Kidney (tissue), 13 donors: ENCODE measurements at regions not wholly inside any gene's neighbourhood (a gene's known extent, or its start where the extent isn't known, plus 50 kb on each side); places are given as distances from the start of the nearest gene placed in this dataset.

Source experiments
- DNase-seq, 5 donors: peaks; one replicate each; pipeline ENCODE4 v3.0.0-alpha.2; 2013 to 2020
- FAIRE-seq: peaks from 2 replicates; lab custom pipeline; 2012; peaks lifted over from hg19 to GRCh38; lab: Jason Lieb, UNC
- H3K27ac ChIP-seq, 2 donors: one replicate each; pipeline ENCODE4 v1.7.0; 2013; ENCODE audit warnings: low read depth in 2 of 2, low read length in 2 of 2, inconsistent platforms in 1 of 2
- H3K27me3 ChIP-seq: one replicate; pipeline ENCODE4 v1.7.1; 2013; ENCODE audit warnings: low read length, inconsistent platforms; ENCODE audit not compliant: control insufficient read depth, insufficient read depth
- H3K36me3 ChIP-seq, 3 donors: one replicate each; pipeline versions ENCODE4 v1.7.0 to v1.7.1; 2013; ENCODE audit warnings: low read length in 3 of 3, control low read depth in 1 of 3, inconsistent platforms in 1 of 3; ENCODE audit not compliant: insufficient read depth in 3 of 3, control insufficient read depth in 2 of 3
- H3K4me1 ChIP-seq, 3 donors: one replicate each; pipeline versions ENCODE4 v1.7.0 to v1.7.1; 2013; ENCODE audit warnings: low read length in 3 of 3, inconsistent platforms in 1 of 3, low read depth in 1 of 3; ENCODE audit not compliant: control insufficient read depth in 2 of 3, insufficient read depth in 2 of 3
- H3K4me3 ChIP-seq, 3 donors: one replicate each; pipeline versions ENCODE4 v1.7.0 to v1.8.1; 2013; ENCODE audit warnings: low read length in 3 of 3, control low read depth in 1 of 3, inconsistent platforms in 1 of 3
- H3K9ac ChIP-seq, 3 donors: one replicate each; pipeline versions ENCODE4 v1.7.0 to v1.7.1; 2013; ENCODE audit warnings: low read length in 3 of 3, control low read depth in 1 of 3, inconsistent platforms in 1 of 3
- H3K9me3 ChIP-seq, 3 donors: one replicate each; pipeline versions ENCODE4 v1.7.0 to v1.7.1; 2013; ENCODE audit warnings: low read length in 3 of 3, control low read depth in 1 of 3, inconsistent platforms in 1 of 3; ENCODE audit not compliant: control insufficient read depth in 2 of 3, insufficient read depth in 1 of 3
- CTCF ChIP-seq: IDR thresholded peaks from 3 replicates; pipeline ENCODE4 v1.5.1; 2012; ENCODE audit warnings: mild to moderate bottlenecking, moderate library complexity, borderline replicate concordance; ENCODE audit not compliant: insufficient read depth; ENCODE audit errors: extremely low read depth
- intact Hi-C: fragments of 100-400 bp; cut with DNase I; formaldehyde crosslinking; loops from one replicate; pipeline ENCODE4 v1.11.1; 2022
- donor health status: control.
- donor health status: control.
- donor health status: control.
- donor health status: control.
- donor health status: control.
- donor health status: DM: yes; HTN: yes; CAD: no.
- donor health status: Normal renal cell carcinoma (clear cell type).

DNA sequence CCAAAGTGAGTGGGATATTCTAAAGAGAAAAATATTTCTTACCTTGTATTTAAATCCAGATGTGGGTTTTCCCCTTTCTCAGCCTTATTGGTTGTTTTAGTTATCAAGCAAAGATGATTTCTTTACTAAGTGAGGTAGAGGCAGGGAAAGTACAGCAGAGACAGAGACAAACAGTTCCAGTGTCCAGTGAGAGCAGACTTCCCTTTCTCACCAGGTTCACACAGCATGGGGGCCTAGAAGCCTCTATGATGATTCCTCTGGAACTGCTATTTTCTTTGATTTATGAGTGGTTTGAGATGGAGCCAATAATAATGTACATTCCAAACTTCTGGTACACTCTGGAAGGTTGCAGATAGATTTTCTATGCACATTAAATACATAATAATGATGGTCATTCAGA is 234.0 kb upstream of the MARCKS start:
- Histone ChIP-seq H3K27ac (no peak overlapping the region), H3K9me3 (no peaks in the 10 kb centered on the region), H3K4me3 (no peak overlapping the region), H3K27me3 (no peaks in the 10 kb centered on the region), H3K9ac (no peak overlapping the region), H3K36me3 (no peaks in the 10 kb centered on the region), H3K4me1 (no peaks in the 10 kb centered on the region)
- no peak for FAIRE-seq
- no peak for DNase-seq
- TF ChIP-seq CTCF: no peak
- intact Hi-C loops: no loop called here

- no peaks in the 10 kb centered on the region for H3K4me1 ChIP-seq
- no peak overlapping the region for H3K27ac ChIP-seq
- intact Hi-C loops: no loop called here
- no peak overlapping the region for H3K9ac ChIP-seq
- FAIRE-seq: no peak
- no peaks in the 10 kb centered on the region for H3K9me3 ChIP-seq
- TF ChIP-seq CTCF: no peak
- no peaks in the 10 kb centered on the region for H3K27me3 ChIP-seq
- no peaks in the 10 kb centered on the region for H3K36me3 ChIP-seq
- H3K4me3 ChIP-seq: no peak overlapping the region
- DNase-seq: no peak
Measured at GRCh38 chr6:113625850-113626249, 231.3 kb upstream of the MARCKS start.

DNA sequence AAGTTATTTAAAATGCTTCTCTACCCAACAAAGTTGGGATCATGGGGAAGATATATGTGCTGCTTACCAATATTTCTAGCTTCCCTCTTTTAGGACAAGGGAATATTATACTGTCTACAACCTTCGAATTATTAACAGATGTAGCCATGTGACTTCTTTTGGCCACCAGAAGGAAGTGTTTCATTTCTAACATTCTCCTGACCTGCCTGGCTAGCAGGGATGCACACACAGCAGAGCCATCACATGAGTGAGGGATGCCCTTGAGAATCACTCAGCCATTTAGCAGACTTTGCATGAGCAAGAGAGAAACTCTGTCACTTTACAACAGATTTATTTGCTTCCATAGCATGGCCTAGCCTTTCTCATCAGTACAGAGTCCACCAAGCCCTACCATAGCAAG is 230.7 kb upstream of the MARCKS start:
- H3K36me3 ChIP-seq: no peaks in the 10 kb centered on the region

More for the DNA sequence above, 230.7 kb upstream of the MARCKS start:
- no peak overlapping the region for H3K27ac ChIP-seq
- H3K27me3 ChIP-seq: no peaks in the 10 kb centered on the region
- H3K9me3 ChIP-seq: no peaks in the 10 kb centered on the region
- DNase-seq: no peak
- no peak for FAIRE-seq
- no peak for TF ChIP-seq CTCF
- H3K4me1 ChIP-seq: no peaks in the 10 kb centered on the region
- H3K9ac ChIP-seq: no peak overlapping the region
- no peak overlapping the region for H3K4me3 ChIP-seq
- intact Hi-C loops: no loop called here
